ENCODE measurements at regions not wholly inside any gene's neighbourhood (a gene's known extent, or its start where the extent isn't known, plus 50 kb on each side); places are given as distances from the start of the nearest gene placed in this dataset.
"Not testable (repeated sequence)": the region's sequence is repeated elsewhere in the genome, so short reads cannot be mapped to it uniquely, and the experiment has no call there.

DNA sequence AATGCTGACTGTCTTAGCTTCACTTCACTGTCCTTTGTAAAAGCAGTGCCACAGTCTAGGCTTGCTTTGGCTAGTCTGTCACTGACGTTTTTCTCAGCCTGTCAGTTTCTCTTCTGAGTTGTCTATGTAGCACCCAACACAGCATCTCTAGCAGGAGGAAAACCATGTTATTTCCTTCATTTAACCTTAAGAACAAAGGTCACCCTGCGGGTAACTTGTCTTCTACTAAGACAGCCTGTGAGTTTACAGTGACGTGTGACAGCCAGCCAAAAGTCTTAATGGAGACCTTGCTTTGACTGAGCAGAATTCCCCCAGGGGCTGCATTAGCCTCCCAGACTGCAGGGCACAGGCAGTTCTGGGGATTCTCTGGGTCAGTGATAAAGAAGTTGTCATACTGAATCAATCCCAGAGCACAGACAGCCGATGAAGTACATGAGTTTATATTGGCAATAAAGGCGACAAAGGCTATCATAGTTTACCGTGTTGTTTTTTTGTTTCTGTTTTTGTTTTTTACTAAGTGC, 296.0 kb upstream of the KIAA1217 start:
- no peak for TF ChIP-seq Cebpa-rat (IDR thresholded peaks at IDR 0.05)
- Histone ChIP-seq H3K27me3 (no peaks in the 10 kb centered on the region), H3K4me3 (no peak overlapping the region), H3K4me1 (peaks cover 8% of the 10 kb centered on the region), H3K4me2 (peak overlapping the region; percentile 18), H3K9me3 (peaks cover 6% of the 10 kb centered on the region; the same call in 1 of the 2 replicates), H3K9ac (no peak overlapping the region), H3K36me3 (no peaks in the 10 kb centered on the region), H3K27ac (no peak overlapping the region), H4K20me1 (no peaks in the 10 kb centered on the region)

DNA sequence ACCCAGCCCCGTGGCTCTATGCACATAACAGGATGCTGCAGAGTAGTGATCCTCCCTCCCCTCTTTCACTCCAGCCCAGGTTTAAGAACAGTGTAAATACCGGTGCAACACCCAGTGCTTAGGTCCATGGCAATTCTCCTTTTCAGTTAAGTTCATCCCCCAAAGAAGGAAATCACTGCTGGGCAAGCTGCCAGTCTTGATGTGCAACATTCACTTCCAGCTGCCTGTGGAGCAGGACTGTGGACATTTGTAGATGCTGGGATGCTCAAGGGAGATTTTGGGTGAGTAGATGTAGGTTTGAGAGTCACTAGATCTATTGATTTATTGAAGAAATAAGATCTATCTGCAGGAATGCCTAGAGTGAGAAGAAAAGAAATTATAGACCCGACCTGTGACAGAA, 294.3 kb upstream of the KIAA1217 start:
- H3K4me1 ChIP-seq, result peaks cover 8% of the 10 kb centered on the region
- H4K20me1 ChIP-seq, result no peaks in the 10 kb centered on the region
- TF ChIP-seq Cebpa-rat (IDR thresholded peaks at IDR 0.05), result no peak
- no peaks in the 10 kb centered on the region for H3K27me3 ChIP-seq
- no peak overlapping the region for H3K4me3 ChIP-seq
- no peak overlapping the region for H3K27ac ChIP-seq
- H3K36me3 ChIP-seq, result no peaks in the 10 kb centered on the region
- H3K9me3 ChIP-seq, result no peaks in the 10 kb centered on the region
- H3K4me2 ChIP-seq, result no peak overlapping the region
- H3K9ac ChIP-seq, result no peak overlapping the region

DNA sequence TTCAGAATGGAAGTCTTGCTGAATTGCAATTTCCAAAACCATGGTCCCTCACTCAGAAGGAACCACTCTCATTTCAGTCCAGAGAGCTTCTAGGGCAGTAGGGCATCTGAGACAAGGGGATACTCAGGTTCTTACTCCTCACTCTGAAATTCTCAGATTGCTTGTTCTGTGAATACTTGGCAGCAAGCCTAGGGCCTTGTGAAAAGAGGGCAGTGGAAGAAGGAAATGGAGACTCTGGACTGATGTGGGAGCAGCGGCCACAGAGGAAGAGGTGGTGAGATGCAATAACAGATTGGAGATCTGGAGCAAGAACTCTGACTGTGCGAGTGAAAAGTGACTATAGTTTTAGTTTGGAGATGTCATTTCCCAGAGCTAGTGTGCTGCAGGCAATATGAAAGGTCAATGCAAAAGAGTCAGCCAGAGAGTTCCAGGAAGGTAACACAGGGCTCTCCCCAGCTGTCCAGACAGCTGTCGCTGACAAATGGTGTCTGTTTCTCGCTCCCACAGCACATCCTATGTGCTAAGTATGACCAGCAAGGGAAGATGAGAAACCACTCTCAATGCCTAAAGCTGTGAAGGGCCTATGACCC, 291.6 kb upstream of the KIAA1217 start:
- H3K9me3 ChIP-seq, result peaks cover 16% of the 10 kb centered on the region
- no peaks in the 10 kb centered on the region for H3K27me3 ChIP-seq
- peaks cover 8% of the 10 kb centered on the region for H3K4me1 ChIP-seq
- TF ChIP-seq Cebpa-rat (IDR thresholded peaks at IDR 0.05), result no peak
- H3K9ac ChIP-seq, result no peak overlapping the region
- no peaks in the 10 kb centered on the region for H3K36me3 ChIP-seq
- no peaks in the 10 kb centered on the region for H4K20me1 ChIP-seq
- H3K4me2 ChIP-seq, result no peak overlapping the region
- H3K4me3 ChIP-seq, result no peak overlapping the region
- H3K27ac ChIP-seq, result no peak overlapping the region

DNA sequence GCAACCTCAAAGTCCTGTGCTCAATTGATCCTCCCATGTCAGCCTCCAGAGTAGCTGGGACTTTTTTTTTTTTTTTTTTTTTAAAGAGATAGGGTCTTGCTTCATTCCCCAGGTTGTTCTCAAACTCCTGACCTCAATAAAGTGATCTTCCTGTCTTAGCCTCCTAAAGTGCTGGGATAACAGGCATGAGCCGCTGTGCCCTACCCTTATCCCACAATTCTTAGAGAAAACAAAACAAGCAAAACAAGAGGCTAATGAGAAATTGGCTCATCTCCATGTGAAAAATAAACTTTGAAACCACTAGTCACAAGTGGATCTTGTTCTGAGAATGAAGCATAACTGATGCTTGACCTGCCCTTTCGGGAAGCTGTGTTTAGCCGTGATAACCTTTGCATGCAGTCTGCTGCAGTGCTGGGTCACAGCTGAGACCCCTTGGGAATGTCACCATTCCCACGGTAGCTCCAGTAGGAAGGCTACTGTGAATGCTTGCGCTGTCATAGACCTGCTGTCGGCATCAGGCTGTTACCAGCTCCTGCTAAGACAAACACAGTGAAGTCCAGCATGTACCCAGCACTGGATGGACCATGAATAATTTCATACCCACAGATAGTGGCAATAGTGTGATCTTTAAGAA, 290.7 kb upstream of the KIAA1217 start:
- Histone ChIP-seq H3K27me3 (no peaks in the 10 kb centered on the region), H3K4me1 (peaks cover 2% of the 10 kb centered on the region), H3K36me3 (no peaks in the 10 kb centered on the region), H3K9ac (no peak overlapping the region), H3K27ac (no peak overlapping the region), H3K9me3 (peaks cover 16% of the 10 kb centered on the region), H4K20me1 (no peaks in the 10 kb centered on the region), H3K4me2 (no peak overlapping the region), H3K4me3 (no peak overlapping the region)
- TF ChIP-seq Cebpa-rat (IDR thresholded peaks at IDR 0.05), result no peak

DNA sequence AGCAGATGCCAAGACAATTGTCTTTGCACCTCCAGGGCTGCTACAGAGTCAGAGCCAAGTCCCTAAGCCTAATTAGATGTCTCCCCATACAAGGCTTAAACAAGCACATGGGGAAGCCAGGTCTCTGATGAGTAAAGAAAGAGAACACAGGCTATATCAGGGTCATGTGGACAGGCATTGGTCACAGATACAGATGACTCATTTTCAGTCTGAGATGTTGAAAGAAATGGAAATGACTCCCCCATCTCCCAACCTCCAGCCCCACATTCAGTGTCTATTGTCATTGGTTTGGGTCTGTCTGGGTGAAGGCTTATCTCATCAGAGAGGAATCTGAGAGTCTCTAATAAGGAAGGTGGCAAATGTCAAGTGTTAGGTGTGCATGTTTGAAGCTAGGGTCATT, 290.1 kb upstream of the KIAA1217 start:
- Histone ChIP-seq H3K4me2 (no peak overlapping the region), H4K20me1 (no peaks in the 10 kb centered on the region), H3K27me3 (no peaks in the 10 kb centered on the region), H3K9ac (no peak overlapping the region), H3K27ac (no peak overlapping the region), H3K4me3 (no peak overlapping the region), H3K36me3 (no peaks in the 10 kb centered on the region), H3K4me1 (no peaks in the 10 kb centered on the region), H3K9me3 (peaks cover 16% of the 10 kb centered on the region)
- TF ChIP-seq Cebpa-rat (IDR thresholded peaks at IDR 0.05), result no peak

DNA sequence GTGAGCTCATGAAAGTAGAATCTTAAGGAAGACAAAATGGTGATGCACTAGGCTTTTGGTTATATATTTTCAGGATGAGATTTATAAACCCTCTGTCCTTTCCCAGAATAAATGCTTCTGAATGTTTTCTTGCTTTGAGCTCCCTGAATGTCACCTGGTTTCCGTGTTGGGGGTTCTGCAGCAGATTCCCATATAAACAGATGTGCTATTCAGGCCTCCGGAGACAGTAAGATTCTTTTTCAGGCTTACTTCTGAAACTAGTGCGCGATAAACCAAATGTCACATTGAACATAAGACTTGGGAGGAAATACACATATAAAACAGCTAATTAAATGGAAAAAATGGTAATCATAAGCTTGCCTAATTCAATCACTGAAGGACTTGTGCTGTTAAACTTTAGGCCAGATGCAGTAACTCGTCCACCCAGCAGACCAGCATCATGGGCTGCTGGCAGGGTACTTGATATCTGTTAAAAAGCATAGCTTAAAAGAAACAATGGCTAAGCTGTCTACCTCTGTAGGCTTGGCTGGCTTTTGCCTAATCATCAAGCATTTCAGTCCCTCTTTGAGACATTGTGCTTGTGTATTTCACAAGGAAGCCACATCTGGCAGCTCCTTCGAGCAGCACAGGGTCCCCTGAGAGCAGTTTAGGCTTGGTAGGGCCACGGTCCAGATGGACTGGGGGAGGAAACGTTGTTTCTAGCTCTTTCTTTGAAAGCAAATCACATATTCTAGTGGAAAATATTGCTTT, 281.2 kb upstream of the KIAA1217 start:
- Histone ChIP-seq H3K9me3 (no peaks in the 10 kb centered on the region), H3K4me3 (no peak overlapping the region), H3K4me1 (peaks cover 18% of the 10 kb centered on the region), H3K36me3 (no peaks in the 10 kb centered on the region), H3K4me2 (peak overlapping the region; percentile 62), H3K9ac (peak overlapping the region; percentile 16; the same call in 1 of the 2 replicates), H4K20me1 (no peaks in the 10 kb centered on the region), H3K27me3 (no peaks in the 10 kb centered on the region), H3K27ac (peak overlapping the region; percentile 63; the same call in 1 of the 2 replicates)
- TF ChIP-seq Cebpa-rat (IDR thresholded peaks at IDR 0.05), result peak; percentile 74; the same call in 1 of the 2 replicates

DNA sequence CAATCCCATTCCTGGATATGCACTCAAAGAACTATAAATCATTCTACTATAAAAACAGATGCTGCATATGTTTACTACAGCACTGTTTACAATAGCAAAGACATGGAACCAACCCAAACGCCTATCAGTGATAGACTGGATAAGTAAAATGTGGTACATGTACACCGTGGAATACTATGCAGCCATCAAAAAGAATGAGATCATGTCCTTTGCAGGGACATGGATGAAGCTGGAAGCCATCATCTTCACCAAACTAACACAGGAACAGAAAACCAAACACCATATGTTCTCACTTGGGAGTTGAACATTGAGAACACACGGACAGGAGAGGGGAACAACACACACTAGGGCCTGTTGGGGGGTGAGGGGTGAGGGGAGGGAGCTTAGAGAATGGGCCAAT, 274.9 kb upstream of the KIAA1217 start:
- H3K9me3 ChIP-seq, H3K4me1 ChIP-seq, H3K4me3 ChIP-seq: not testable (repeated sequence)

GRCh38 chr10:23945845-23946244, 263.1 kb upstream of the KIAA1217 start:
- Histone ChIP-seq H3K4me2 (peak overlapping the region; percentile 19), H3K4me3 (no peak overlapping the region), H3K27ac (no peak overlapping the region), H3K27me3 (no peaks in the 10 kb centered on the region), H3K36me3 (no peaks in the 10 kb centered on the region), H3K9ac (no peak overlapping the region), H3K4me1 (peaks cover 8% of the 10 kb centered on the region), H4K20me1 (no peaks in the 10 kb centered on the region), H3K9me3 (no peaks in the 10 kb centered on the region)
- TF ChIP-seq Cebpa-rat (IDR thresholded peaks at IDR 0.05), result no peak

More for the DNA sequence above, 274.9 kb upstream of the KIAA1217 start:
- not testable (repeated sequence) for H3K9ac ChIP-seq, H4K20me1 ChIP-seq, H3K36me3 ChIP-seq, H3K27me3 ChIP-seq, H3K27ac ChIP-seq, H3K4me2 ChIP-seq

- Histone ChIP-seq H3K4me1 (no peaks in the 10 kb centered on the region), H3K4me3 (no peak overlapping the region), H3K9me3 (peaks cover 28% of the 10 kb centered on the region), H3K27me3 (no peaks in the 10 kb centered on the region), H3K27ac (no peak overlapping the region), H3K4me2 (no peak overlapping the region), H3K36me3 (no peaks in the 10 kb centered on the region), H3K9ac (no peak overlapping the region), H4K20me1 (no peaks in the 10 kb centered on the region)
- TF ChIP-seq Cebpa-rat (IDR thresholded peaks at IDR 0.05), result no peak
Measured at GRCh38 chr10:23951841-23952240, 257.1 kb upstream of the KIAA1217 start.
